NCI-H748 (cell line): ENCODE measurements at regions not wholly inside any gene's neighbourhood (a gene's known extent, or its start where the extent isn't known, plus 50 kb on each side); places are given as distances from the start of the nearest gene placed in this dataset.
A peak's percentile ranks its signal among the peaks of the same experiment; 100 is the strongest.

Experiments
- DNase-seq: peaks from one replicate; lab custom pipeline; 2025; ENCODE audit not compliant: unreplicated experiment; lab: John Stamatoyannopoulos, UW

GRCh38 chr13:73201626-73202025, 142.8 kb downstream of the KLF5 start:
- no peak for DNase-seq

GRCh38 chr13:73198991-73199411, 140.2 kb downstream of the KLF5 start:
- peak; percentile 77 for DNase-seq

GRCh38 chr13:73195091-73195490, 136.3 kb downstream of the KLF5 start:
- DNase-seq: no peak

- DNase-seq: no peak
Observed at GRCh38 chr13:73194310-73194709, 135.5 kb downstream of the KLF5 start.

DNA sequence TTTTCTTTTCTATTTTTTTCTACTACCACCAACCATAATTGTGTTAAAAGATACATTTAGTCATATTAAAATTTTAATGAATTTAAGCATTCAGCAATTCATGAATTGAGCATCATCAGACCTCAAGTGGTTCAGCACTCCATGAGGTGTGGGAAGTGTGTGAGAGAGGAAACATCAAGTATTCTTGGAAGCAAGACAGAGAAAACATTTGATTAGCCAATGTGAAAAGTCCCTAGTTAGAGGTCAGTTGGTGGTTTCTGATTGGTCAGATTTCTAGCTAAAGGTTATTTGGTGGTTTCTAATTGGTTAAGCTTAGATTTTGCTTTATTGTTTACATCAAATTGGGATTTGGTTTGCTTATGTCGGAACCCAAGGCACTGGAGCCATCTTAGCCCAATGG, 134.7 kb downstream of the KLF5 start:
- DNase-seq: no peak

DNA sequence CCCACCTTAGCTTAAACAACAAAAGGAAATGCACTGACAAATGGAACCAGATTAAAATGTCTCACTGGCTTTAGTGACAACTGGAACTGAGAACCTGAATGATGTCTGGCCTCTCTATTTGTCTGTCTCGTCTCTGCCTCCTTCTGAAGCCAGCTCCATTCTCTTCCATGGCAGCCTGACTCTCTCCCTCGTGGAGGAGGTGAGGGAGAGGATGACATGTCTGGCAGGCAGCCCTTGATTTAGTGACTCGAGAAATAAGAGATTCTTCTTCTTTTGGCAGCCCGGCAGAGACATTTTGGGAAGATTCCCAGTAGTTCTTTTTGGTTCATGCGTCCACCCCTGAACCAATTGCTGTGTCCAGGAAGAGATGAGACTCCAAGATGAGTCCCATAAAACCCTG, 131.7 kb downstream of the KLF5 start:
- no peak for DNase-seq

- DNase-seq: no peak
Observed at GRCh38 chr13:73189776-73190175, 131.0 kb downstream of the KLF5 start.

DNA sequence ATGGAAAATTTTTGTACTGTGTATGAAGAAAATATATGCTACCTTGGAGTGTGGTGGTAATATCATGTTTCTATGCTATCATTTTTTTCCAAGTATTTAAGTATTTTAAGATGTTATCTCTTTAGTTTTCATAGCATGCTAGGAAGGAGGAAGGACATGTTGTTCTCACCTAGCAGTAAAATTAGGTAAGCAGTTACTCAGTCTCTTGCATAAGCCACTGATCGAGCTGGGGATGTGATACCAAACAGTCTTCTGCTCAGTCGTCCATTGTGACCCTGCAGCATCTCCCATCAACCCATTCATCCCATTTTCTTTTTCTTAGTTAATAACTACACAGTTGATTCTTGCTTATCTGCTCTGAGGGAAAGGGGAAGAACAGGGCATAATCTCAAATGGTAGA, 130.6 kb downstream of the KLF5 start:
- no peak for DNase-seq

GRCh38 chr13:73187106-73187505, 128.3 kb downstream of the KLF5 start:
- no peak for DNase-seq

DNA sequence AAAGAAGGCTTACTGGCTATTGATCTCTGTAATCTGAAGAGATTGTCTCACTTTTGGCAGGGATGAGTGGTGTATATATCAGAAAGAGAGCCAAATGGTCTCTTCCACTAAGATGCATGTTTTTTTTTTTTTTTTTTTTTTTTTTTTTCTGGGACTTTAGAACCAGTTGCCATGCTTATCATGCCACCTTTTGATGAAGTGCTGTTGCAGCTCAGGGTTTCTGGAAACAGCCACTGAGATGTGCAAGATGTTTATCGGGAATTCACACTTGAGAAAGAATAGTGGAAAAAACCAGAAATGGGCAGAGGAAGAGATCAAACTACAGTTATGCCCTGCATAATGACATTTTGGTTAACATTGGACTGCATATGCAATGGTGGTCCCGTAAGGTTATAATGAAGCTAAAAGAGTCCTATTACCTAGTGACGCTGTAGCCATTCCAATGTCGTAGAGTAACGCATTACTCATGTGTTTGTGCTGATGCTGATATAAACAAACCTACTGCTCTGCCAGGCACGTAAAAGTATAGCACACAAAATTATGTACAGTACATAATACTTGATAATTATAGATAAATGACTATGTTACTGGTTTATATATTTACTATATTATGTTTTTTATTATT, 121.0 kb downstream of the KLF5 start:
- no peak for DNase-seq

DNA sequence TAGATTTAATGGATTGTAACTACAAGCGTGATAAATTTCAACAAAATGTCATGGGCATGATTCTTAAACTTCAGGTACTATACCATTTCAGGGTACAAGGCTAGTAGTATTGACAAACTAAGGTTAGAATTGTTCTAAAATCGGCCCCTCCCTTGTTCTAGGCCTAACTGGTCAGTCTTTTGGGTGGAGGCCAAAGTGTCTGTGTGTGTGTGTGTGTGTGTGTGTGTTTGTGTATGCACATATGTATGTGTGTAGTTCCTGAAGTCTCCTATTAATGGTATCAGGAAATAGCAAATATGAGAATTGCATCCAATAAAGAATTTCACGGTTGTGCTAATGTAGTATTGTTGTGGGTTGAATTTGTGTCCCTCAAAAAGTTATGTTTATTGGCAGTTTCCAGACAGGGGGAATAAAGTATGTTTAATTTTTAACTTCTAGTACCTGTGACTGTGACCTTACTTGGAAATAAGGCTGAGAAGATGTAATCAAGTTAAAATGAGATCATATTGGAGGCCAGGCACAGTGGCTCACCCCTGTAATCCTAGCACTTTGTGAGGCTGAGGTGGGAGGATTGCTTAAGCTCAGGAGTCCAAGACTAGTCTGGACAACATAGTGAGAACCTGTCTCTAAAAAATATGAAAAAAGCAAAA, 119.2 kb downstream of the KLF5 start:
- no peak for DNase-seq

DNA sequence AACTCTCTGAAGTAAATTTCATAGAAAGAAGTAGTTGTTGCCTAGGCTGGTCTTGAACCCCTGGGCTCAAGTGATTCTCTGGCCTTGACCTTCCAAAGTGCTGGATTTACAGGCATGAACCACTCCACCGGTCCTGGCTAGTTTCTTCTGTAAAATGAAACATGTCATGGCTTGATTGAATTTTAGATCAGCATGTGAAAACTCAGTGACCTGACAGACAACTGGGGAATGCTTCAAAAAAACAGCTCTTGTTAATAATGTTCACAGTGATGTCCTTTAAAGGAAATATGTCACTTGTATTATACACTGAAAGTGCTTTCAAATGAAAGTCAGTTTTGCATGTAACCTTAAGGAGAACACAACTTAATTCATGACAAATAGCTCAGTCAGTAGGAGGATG, 118.2 kb downstream of the KLF5 start:
- no peak for DNase-seq

- no peak for DNase-seq
Observed at GRCh38 chr13:73174521-73175010, 115.8 kb downstream of the KLF5 start.

GRCh38 chr13:73173279-73173811, 114.5 kb downstream of the KLF5 start:
- peak; percentile 91 for DNase-seq

DNA sequence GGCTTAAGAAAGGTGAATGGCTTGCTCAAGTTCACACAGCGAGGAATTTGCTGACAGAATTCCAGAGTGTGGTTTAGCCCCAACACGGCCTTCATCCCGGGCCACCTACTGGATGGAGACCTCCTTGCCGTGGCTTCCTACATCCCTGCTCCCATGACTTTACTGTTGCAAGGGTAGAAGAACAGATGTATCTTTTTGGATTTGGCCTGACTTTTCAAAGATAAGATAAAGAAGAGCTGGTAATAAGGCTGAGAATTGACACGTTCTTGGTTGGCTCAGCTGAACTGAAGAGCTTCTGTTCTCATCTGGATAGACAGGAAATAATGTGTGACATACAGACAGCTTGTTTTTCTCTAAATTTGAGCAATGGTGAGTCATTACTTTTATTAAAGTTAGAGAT, 113.1 kb downstream of the KLF5 start:
- DNase-seq: no peak

DNA sequence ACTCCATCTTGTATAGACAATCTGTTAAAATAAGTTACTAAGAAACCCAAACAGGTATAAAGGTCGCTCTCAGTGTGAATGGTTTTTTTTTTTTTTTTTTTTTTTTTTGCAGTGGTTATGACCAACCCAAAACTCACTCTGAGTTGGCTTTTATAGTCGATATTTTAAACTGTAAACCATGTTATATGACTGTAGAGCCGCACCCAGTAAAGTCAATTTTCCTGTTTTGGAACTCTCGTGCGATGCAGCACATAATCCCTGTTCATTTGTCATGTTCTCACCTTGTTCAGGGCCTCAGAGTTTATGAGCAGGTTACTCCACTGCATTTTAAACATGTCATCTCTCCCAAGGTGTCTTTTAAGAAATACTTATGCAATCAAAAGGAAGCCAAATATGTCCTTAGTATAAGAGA, 112.5 kb downstream of the KLF5 start:
- DNase-seq: peak; percentile 43

DNA sequence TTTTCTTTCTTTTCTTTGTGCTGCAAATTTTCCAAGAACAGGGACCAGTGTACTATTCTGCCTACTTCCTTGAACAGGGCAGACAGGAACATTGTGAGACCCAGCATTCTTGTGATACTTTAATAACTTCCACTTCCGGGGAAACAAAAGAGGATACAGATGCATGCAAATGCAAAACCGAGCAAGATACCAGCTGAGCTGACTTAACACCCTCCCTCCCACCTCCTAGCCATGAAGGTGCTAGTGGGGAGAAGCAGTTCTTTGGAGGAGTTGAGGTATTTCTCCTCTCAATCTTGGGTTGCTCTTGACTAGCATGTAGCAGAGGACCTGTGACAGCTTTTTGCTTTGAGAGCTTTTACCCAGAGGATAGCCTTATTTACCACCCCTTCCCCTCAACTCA, 111.2 kb downstream of the KLF5 start:
- DNase-seq: peak; percentile 39

DNA sequence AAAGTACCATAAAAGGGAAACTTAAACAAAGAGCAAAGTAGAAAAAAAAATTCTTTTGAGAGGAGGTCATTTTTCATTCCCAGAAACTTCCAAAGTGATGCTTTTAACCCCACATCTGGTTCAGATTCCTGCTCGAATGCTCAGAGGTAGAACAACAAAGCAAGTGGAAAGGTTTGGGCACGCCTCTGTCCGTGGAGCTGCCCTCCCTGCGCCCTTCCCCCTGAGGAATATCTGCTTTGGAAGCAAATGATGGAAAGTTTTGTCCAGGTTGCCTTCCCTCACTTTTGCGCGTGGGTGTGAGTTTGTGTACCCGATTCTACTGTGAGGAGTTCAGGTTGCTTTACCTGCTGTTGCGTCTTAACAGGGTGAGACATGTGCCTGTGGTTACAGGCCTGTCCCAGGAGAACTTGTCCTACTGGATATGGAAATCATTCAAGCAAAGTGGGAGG, 110.2 kb downstream of the KLF5 start:
- no peak for DNase-seq

DNA sequence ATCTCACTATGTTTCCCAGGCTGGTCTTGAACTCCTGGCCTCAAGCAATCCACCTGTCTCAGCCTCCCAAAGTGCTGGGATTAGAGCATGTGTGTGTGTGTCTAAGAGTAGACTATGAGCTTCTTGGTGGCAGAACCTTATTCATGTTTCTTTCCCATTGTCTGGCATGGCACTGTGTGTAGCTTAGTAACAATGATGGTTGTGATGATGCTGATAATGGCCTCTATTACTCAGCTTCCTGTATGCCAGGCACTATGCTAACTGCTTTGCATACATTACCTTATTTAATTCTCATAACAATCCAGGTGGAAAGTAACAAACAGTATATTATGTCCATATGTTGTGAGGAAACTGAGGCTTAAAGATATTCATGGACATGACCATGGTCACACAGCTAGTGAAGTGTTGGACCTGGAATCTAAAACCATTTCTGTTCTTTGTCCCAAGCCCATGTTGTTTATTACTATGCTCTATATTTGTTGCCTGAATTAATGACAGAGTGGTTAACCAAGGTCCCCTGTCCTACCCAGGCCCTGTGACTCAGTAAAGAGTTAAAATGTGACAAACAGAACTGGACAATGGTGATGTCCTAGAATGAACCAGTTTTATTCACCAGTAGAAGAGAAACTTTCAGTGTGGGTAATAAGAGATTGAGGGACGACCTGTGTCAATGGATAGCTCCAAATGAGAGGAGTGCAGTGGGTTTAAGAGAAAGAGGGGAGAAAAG, 109.6 kb downstream of the KLF5 start:
- peak; percentile 47 for DNase-seq

DNA sequence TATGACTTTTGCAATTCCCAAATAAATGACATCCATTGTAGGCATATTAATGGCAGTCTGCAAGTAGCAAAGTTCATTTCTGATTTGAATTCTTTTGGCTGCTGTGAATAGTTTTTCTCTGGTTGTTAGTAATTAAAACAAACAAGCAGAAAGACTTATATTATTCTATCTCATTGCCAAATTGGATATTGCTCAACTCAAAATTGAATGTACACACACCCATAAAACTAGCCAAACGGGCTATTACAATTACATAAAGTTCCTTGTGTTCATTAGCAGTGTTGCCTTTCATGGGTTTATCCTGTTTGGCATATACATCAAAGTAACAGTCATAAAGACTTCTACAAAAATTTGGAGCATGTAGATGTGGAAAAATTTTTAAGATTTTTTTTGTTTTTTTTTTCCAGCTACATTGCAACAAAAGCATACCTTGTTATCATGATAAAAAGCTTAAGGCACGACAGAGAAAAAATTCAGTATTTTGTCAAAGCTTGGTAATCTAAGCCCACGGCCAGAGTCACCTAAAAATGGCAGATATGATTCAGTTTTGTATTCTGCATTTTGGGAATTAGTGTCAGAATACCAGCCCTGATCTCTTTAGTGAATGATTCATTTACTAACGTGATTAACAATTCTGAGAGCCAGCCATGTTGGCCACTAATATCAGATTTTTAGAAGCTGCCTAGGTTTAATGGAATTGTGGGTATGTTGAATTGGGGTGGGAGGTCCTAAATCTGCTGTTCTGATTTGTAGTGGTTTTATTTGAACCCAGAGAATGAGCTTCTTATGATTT, 108.4 kb downstream of the KLF5 start:
- no peak for DNase-seq

DNA sequence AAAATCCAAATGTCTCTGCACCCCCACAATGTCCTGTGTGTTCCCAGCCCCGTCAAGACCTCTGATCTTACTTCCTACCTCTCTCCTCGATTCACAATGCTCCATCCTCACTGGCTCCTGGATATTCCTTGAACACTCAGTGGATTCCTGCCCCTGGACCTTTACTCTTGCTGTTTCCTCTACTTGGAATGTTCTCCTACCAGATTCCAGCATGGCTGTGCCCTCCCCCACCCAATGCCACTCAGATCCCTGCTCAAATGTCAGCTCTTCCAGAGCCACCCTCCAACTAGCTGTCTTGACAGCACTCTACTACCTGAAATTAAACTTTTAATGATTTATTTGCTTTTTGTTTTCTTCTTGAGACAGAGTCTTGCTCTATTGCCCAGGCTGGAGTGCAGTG, 107.4 kb downstream of the KLF5 start:
- no peak for DNase-seq
